IMR-90 (cell line): ENCODE measurements at regions not wholly inside any gene's neighbourhood (a gene's known extent, or its start where the extent isn't known, plus 50 kb on each side); places are given as distances from the start of the nearest gene placed in this dataset.

Source experiments
- ATAC-seq: fragments of 200-7000 bp; cut with Tn5 transposase; 2 replicates; pipeline ENCODE4 v1.9.1; 2020; ENCODE audit warnings: low read depth, mild to moderate bottlenecking, moderate library complexity
- BruUV-seq: library from RNA; stranded (reverse); fragments of 400-500 nt; replicated peaks from 2 replicates; lab custom pipeline; 2021; lab: Mats Ljungman, UMichigan
- CTCF ChIA-PET: fragments of 300-600 bp; formaldehyde crosslinking; extraction: SDS; loops from one replicate; lab custom pipeline; 2021; ENCODE audit warnings: antibody characterized with exemption; lab: Yijun Ruan, JAX
- POLR2A ChIA-PET: fragments of 300-600 bp; sonication (Branson Sonifier 250); formaldehyde crosslinking; loops from one replicate; lab custom pipeline; 2022; ENCODE audit warnings: antibody characterized with exemption; ENCODE audit not compliant: unreplicated experiment; lab: Charles Lee
- DNase-seq: peaks from one replicate; pipeline ENCODE4 v3.0.0; 2013
- H2AFZ ChIP-seq: replicated peaks from 2 replicates; pipeline ENCODE3; 2013; ENCODE audit warnings: low read length, mild to moderate bottlenecking; ENCODE audit not compliant: poor library complexity
- H2AK5ac ChIP-seq: 2 replicates; pipeline ENCODE4 v1.6.1; 2013; ENCODE audit warnings: low read depth, low read length, inconsistent platforms
- H2AK9ac ChIP-seq: replicated peaks from 2 replicates; pipeline ENCODE3; 2013; ENCODE audit warnings: mild to moderate bottlenecking, low read depth, low read length, moderate library complexity; ENCODE audit not compliant: poor library complexity
- H2BK120ac ChIP-seq: 2 replicates; pipeline ENCODE4 v1.6.1; 2013; ENCODE audit warnings: low read depth, low read length, inconsistent platforms
- H2BK15ac ChIP-seq: 3 replicates; pipeline ENCODE4 v1.6.1; 2013; ENCODE audit warnings: low read depth, low read length, inconsistent platforms
- H2BK20ac ChIP-seq: 2 replicates; pipeline ENCODE4 v1.6.1; 2013; ENCODE audit warnings: low read depth, mild to moderate bottlenecking, inconsistent platforms, low read length, moderate library complexity
- H2BK5ac ChIP-seq: 2 replicates; pipeline ENCODE4 v1.6.1; 2013; ENCODE audit warnings: mild to moderate bottlenecking, low read depth, low read length, inconsistent platforms; ENCODE audit not compliant: poor library complexity, severe bottlenecking
- H3K14ac ChIP-seq: replicated peaks from 2 replicates; pipeline ENCODE4 v1.6.1; 2013; ENCODE audit warnings: low read depth, low read length, inconsistent platforms
- H3K18ac ChIP-seq: 2 replicates; pipeline ENCODE4 v1.6.1; 2013; ENCODE audit warnings: low read depth, low read length, control low read depth
- H3K23ac ChIP-seq: 2 replicates; pipeline ENCODE4 v1.6.1; 2013; ENCODE audit warnings: low read depth, low read length, inconsistent platforms
- H3K27ac ChIP-seq: 2 replicates; pipeline ENCODE4 v1.5.1; 2013; ENCODE audit warnings: mild to moderate bottlenecking, control low read depth, low read length; ENCODE audit not compliant: insufficient read depth
- H3K27me3 ChIP-seq: 2 replicates; pipeline ENCODE4 v1.6.1; 2013; ENCODE audit warnings: low read length; ENCODE audit not compliant: control insufficient read depth, insufficient read depth
- H3K36me3 ChIP-seq: 2 replicates; pipeline ENCODE4 v1.6.1; 2013; ENCODE audit warnings: low read length, mixed read lengths; ENCODE audit not compliant: control insufficient read depth, insufficient read depth
- H3K4ac ChIP-seq: 2 replicates; pipeline ENCODE4 v1.6.1; 2013; ENCODE audit warnings: low read depth, low read length, inconsistent platforms
- H3K4me1 ChIP-seq: 2 replicates; pipeline ENCODE4 v1.6.1; 2013; ENCODE audit warnings: low read length, mixed read lengths; ENCODE audit not compliant: control insufficient read depth, insufficient read depth
- H3K4me2 ChIP-seq: 2 replicates; pipeline ENCODE4 v1.6.1; 2013; ENCODE audit warnings: low read depth, mild to moderate bottlenecking, control low read depth, low read length, moderate library complexity
- H3K4me3 ChIP-seq: 2 replicates; pipeline ENCODE4 v1.5.1; 2013; ENCODE audit warnings: low read depth, mild to moderate bottlenecking, control low read depth, low read length, moderate library complexity; ENCODE audit not compliant: insufficient read depth
- H3K56ac ChIP-seq: 2 replicates; pipeline ENCODE4 v1.6.1; 2013; ENCODE audit warnings: low read length, inconsistent platforms; ENCODE audit not compliant: insufficient read depth; ENCODE audit errors: extremely low read depth
- H3K79me1 ChIP-seq, 2 experiments: 2 replicates each; pipeline ENCODE4 v1.6.1; 2013; ENCODE audit warnings: low read length in 2 of 2, inconsistent platforms in 1 of 2, low read depth in 1 of 2
- H3K9ac ChIP-seq: 2 replicates; pipeline ENCODE4 v1.6.1; 2013; ENCODE audit warnings: low read depth, low read length, control low read depth
- H3K9me1 ChIP-seq: 2 replicates; pipeline ENCODE4 v1.6.1; 2013; ENCODE audit warnings: low read length, inconsistent platforms; ENCODE audit not compliant: insufficient read depth
- H3K9me3 ChIP-seq: 2 replicates; pipeline ENCODE4 v1.6.1; 2013; ENCODE audit warnings: low read length; ENCODE audit not compliant: control insufficient read depth, insufficient read depth
- H4K20me1 ChIP-seq: 2 replicates; pipeline ENCODE4 v1.6.1; 2013; ENCODE audit warnings: low read length, inconsistent platforms; ENCODE audit not compliant: insufficient read depth
- H4K5ac ChIP-seq: 2 replicates; pipeline ENCODE4 v1.6.1; 2013; ENCODE audit warnings: mild to moderate bottlenecking, low read depth, low read length, control low read depth
- H4K8ac ChIP-seq, 2 experiments: 2 replicates each; pipeline ENCODE4 v1.6.1; 2013; ENCODE audit warnings: low read depth in 2 of 2, low read length in 2 of 2, control low read depth in 1 of 2, inconsistent platforms in 1 of 2
- H4K91ac ChIP-seq: 2 replicates; pipeline ENCODE4 v1.6.1; 2013; ENCODE audit warnings: low read depth, low read length, inconsistent platforms; ENCODE audit not compliant: insufficient read depth
- BHLHE40 ChIP-seq: fragments of 150-350 bp; IDR thresholded peaks from 2 replicates; pipeline ENCODE4 v1.6.1; 2016; ENCODE audit warnings: mild to moderate bottlenecking, low read depth, low read length
- CEBPB ChIP-seq: IDR thresholded peaks from 2 replicates; pipeline ENCODE4 v1.6.1; 2012; ENCODE audit warnings: low read depth, low read length, improper control_type of control experiment
- CHD1 ChIP-seq: IDR thresholded peaks from 2 replicates; pipeline ENCODE4 v1.6.1; 2012; ENCODE audit warnings: low read depth, low read length, improper control_type of control experiment
- ELK1 ChIP-seq: fragments of 150-350 bp; IDR thresholded peaks from 2 replicates; pipeline ENCODE4 v1.6.1; 2016; ENCODE audit warnings: low read depth, mild to moderate bottlenecking, low read length, moderate library complexity, borderline replicate concordance
- FOS ChIP-seq: fragments of 150-350 bp; IDR thresholded peaks from 2 replicates; pipeline ENCODE4 v1.6.1; 2016; ENCODE audit warnings: low read depth, low read length
- MAFK ChIP-seq: IDR thresholded peaks from 2 replicates; pipeline ENCODE4 v1.6.1; 2012; ENCODE audit warnings: low read depth, low read length, improper control_type of control experiment
- MAZ ChIP-seq: IDR thresholded peaks from 2 replicates; pipeline ENCODE4 v1.6.1; 2012; ENCODE audit warnings: low read depth, mild to moderate bottlenecking, low read length, improper control_type of control experiment, moderate library complexity, borderline replicate concordance
- MXI1 ChIP-seq: IDR thresholded peaks from 2 replicates; pipeline ENCODE4 v1.6.1; 2012; ENCODE audit warnings: low read depth, mild to moderate bottlenecking, low read length, moderate library complexity, borderline replicate concordance
- NFE2L2 ChIP-seq: fragments of 150-350 bp; IDR thresholded peaks from 2 replicates; pipeline ENCODE4 v1.6.1; 2016; ENCODE audit warnings: low read depth, mild to moderate bottlenecking, low read length
- POLR2A ChIP-seq: IDR thresholded peaks from 2 replicates; pipeline ENCODE4 v1.6.1; 2012; ENCODE audit warnings: mild to moderate bottlenecking, low read depth, low read length
- RAD21 ChIP-seq: IDR thresholded peaks from 2 replicates; pipeline ENCODE4 v1.6.1; 2012; ENCODE audit warnings: low read length, improper control_type of control experiment
- RCOR1 ChIP-seq: IDR thresholded peaks from 2 replicates; pipeline ENCODE4 v1.6.1; 2012; ENCODE audit warnings: mild to moderate bottlenecking, low read length, improper control_type of control experiment; ENCODE audit not compliant: insufficient replicate concordance
- RFX5 ChIP-seq: IDR thresholded peaks from 2 replicates; pipeline ENCODE4 v1.8.0; 2012; ENCODE audit warnings: low read depth, mild to moderate bottlenecking, low read length, moderate library complexity
- SMC3 ChIP-seq: fragments of 150-350 bp; IDR thresholded peaks from 2 replicates; pipeline ENCODE4 v1.6.1; 2016; ENCODE audit warnings: low read depth, mild to moderate bottlenecking, antibody characterized with exemption, low read length, moderate library complexity
- WGBS, 2 experiments: methylation state at CpG; one replicate each; pipeline versions ENCODE4 v1.1.5 to v1.1.7; 2013; ENCODE audit warnings: missing lambda C conversion rate in 2 of 2; ENCODE audit not compliant: insufficient read length in 1 of 2; ENCODE audit errors: extremely low coverage in 2 of 2; 5-methylcytosine and 5-hydroxymethylcytosine counted together
- dilution Hi-C: fragments of 300-500 bp; cut with HindIII; formaldehyde crosslinking; loops from one replicate; pipeline ENCODE4 v1.14.3; 2018; ENCODE audit warnings: low sequenced_read_pairs; ENCODE audit not compliant: unreplicated experiment
- in situ Hi-C: fragments of 300-500 bp; cut with MboI; formaldehyde crosslinking; loops from 3 replicates; pipeline ENCODE4 v1.14.3; 2019; ENCODE audit warnings: low sequenced_read_pairs, inconsistent platforms, mixed read lengths
- intact Hi-C: fragments of 100-400 bp; cut with micrococcal nuclease; formaldehyde crosslinking; loops from 2 replicates; pipeline ENCODE4 v1.10.0; 2022
- TF ChIP-seq, protein P1 (sequence below): conservative IDR thresholded peaks from 2 replicates; pipeline ENCODE4 v1.5.1; 2012; ENCODE audit warnings: mild to moderate bottlenecking, low read depth, low read length, improper control_type of control experiment
- TF ChIP-seq, protein P2 (sequence below): fragments of 150-350 bp; IDR thresholded peaks from 2 replicates; pipeline ENCODE4 v1.6.1; 2017; ENCODE audit warnings: mild to moderate bottlenecking, antibody characterized with exemption, low read length, low read depth

DNA sequence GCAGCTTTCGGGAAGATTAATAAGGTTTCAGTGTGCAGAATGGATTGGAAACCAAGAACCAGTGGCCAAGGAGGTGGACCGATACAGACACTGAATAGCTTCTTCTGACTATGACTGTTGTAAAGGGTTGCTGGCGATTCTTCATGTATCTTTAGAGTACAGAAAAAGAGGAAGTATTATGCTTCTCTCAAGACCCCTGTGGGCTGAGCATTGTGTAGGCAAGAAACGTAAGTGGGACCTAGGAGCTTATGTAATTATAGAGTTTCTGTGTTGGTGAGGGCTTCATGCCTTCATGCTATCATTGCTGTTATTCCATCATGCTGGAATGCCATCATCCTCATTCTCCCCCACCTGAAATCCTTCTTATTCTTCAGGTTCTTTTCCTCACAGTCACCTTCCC is 105.4 kb upstream of the AKIRIN2 start:
- Histone ChIP-seq H4K91ac (no peak overlapping the region), H3K4ac (no peak overlapping the region), H3K79me1 (no peaks in the 10 kb centered on the region), H2BK120ac (no peak overlapping the region), H2AK5ac (no peak overlapping the region), H3K9ac (no peak overlapping the region), H3K9me3 (no peaks in the 10 kb centered on the region), H4K8ac (no peak overlapping the region), H3K14ac (no peak overlapping the region), H2AFZ (no peak overlapping the region), H3K27ac (no peak overlapping the region), H3K27me3 (peaks cover 5% of the 10 kb centered on the region), H4K20me1 (no peaks in the 10 kb centered on the region), H2AK9ac (no peak overlapping the region), H3K4me2 (no peak overlapping the region), H3K4me1 (no peaks in the 10 kb centered on the region), H3K36me3 (no peaks in the 10 kb centered on the region), H4K5ac (no peak overlapping the region), H2BK20ac (no peak overlapping the region), H2BK15ac (no peak overlapping the region), H3K18ac (no peak overlapping the region), H2BK5ac (no peak overlapping the region), H3K4me3 (no peak overlapping the region), H3K23ac (no peak overlapping the region), H3K56ac (no peak overlapping the region), H3K9me1 (no peaks in the 10 kb centered on the region)
- intact Hi-C loops, result no loop called here
- ChIA-PET POLR2A (no interaction called here), CTCF (interaction anchor here (1.7 kb wide), 1 partner anchor 10 kb away, joined by 9 read pairs; no protein-coding TSS in a partner anchor)
- no peak for ATAC-seq
- in situ Hi-C loops, result no loop called here
- TF ChIP-seq, protein P1, sequence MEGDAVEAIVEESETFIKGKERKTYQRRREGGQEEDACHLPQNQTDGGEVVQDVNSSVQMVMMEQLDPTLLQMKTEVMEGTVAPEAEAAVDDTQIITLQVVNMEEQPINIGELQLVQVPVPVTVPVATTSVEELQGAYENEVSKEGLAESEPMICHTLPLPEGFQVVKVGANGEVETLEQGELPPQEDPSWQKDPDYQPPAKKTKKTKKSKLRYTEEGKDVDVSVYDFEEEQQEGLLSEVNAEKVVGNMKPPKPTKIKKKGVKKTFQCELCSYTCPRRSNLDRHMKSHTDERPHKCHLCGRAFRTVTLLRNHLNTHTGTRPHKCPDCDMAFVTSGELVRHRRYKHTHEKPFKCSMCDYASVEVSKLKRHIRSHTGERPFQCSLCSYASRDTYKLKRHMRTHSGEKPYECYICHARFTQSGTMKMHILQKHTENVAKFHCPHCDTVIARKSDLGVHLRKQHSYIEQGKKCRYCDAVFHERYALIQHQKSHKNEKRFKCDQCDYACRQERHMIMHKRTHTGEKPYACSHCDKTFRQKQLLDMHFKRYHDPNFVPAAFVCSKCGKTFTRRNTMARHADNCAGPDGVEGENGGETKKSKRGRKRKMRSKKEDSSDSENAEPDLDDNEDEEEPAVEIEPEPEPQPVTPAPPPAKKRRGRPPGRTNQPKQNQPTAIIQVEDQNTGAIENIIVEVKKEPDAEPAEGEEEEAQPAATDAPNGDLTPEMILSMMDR, result no peak
- TF ChIP-seq NFE2L2, result no peak
- TF ChIP-seq MXI1, result no peak
- TF ChIP-seq MAZ, result no peak
- TF ChIP-seq BHLHE40, result no peak
- no peak for TF ChIP-seq CEBPB
- no peak for TF ChIP-seq MAFK
- TF ChIP-seq POLR2A, result no peak
- TF ChIP-seq RFX5, result no peak
- TF ChIP-seq FOS, result no peak
- TF ChIP-seq, protein P2, sequence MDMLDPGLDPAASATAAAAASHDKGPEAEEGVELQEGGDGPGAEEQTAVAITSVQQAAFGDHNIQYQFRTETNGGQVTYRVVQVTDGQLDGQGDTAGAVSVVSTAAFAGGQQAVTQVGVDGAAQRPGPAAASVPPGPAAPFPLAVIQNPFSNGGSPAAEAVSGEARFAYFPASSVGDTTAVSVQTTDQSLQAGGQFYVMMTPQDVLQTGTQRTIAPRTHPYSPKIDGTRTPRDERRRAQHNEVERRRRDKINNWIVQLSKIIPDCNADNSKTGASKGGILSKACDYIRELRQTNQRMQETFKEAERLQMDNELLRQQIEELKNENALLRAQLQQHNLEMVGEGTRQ, result no peak
- TF ChIP-seq RAD21, result no peak
- TF ChIP-seq SMC3, result no peak
- TF ChIP-seq CHD1, result no peak
- no peak for TF ChIP-seq RCOR1
- TF ChIP-seq ELK1, result no peak
- WGBS, 2 experiments, result 90% methylated on average over 2 of the region's 4 CpGs; no CpG with 5 or more reads in 1 of the 2 experiments
- dilution Hi-C loops, result no loop called here
- no peak for DNase-seq
- BruUV-seq, result no TSS peak
